ENCODE measurements at regions not wholly inside any gene's neighbourhood (a gene's known extent, or its start where the extent isn't known, plus 50 kb on each side); places are given as distances from the start of the nearest gene placed in this dataset.
A peak's percentile ranks its signal among the peaks of the same experiment; 100 is the strongest.

GRCh38 chr2:163191372-163191771 lies 352.8 kb upstream of the KCNH7 start:
- TF ChIP-seq CTCF (IDR thresholded peaks at IDR 0.05) = peak; percentile 62
- TF ChIP-seq EZH2 (IDR thresholded peaks at IDR 0.05; ENCODE audit: borderline replicate concordance, insufficient read depth, low read depth, low read length, poor library complexity, severe bottlenecking) = no peak
